GM21717 (cell line): ENCODE measurements at regions not wholly inside any gene's neighbourhood (a gene's known extent, or its start where the extent isn't known, plus 50 kb on each side); places are given as distances from the start of the nearest gene placed in this dataset.

Source experiments
- ATAC-seq: cut with Tn5 transposase; IDR thresholded peaks from one replicate; pipeline ENCODE4 v1.9.1; 2021; ENCODE audit warnings: mild to moderate bottlenecking, moderate library complexity; ENCODE audit not compliant: unreplicated experiment

GRCh38 chr20:11539450-11539849 lies 378.2 kb upstream of the BTBD3 start:
- ATAC-seq: no peak

- no peak for ATAC-seq
These were observed 377.1 kb upstream of the BTBD3 start for GRCh38 chr20:11540558-11540957.

GRCh38 chr20:11542645-11543044 lies 375.0 kb upstream of the BTBD3 start:
- ATAC-seq: no peak

- ATAC-seq: no peak
These were observed 373.5 kb upstream of the BTBD3 start for GRCh38 chr20:11544029-11544678.

- ATAC-seq: no peak
These were observed 370.8 kb upstream of the BTBD3 start for GRCh38 chr20:11546939-11547338.

GRCh38 chr20:11549172-11550103 lies 368.3 kb upstream of the BTBD3 start:
- ATAC-seq: no peak

- no peak for ATAC-seq
These were observed 366.9 kb upstream of the BTBD3 start for GRCh38 chr20:11550657-11551338.

- ATAC-seq: no peak
These were observed 366.2 kb upstream of the BTBD3 start for GRCh38 chr20:11551479-11551878.

- ATAC-seq: no peak
These were observed 364.1 kb upstream of the BTBD3 start for GRCh38 chr20:11553603-11554002.

GRCh38 chr20:11555510-11555909 lies 362.2 kb upstream of the BTBD3 start:
- no peak for ATAC-seq

GRCh38 chr20:11556410-11556809 lies 361.3 kb upstream of the BTBD3 start:
- ATAC-seq: no peak

- no peak for ATAC-seq
These were observed 353.2 kb upstream of the BTBD3 start for GRCh38 chr20:11564491-11564890.

- no peak for ATAC-seq
These were observed 348.5 kb upstream of the BTBD3 start for GRCh38 chr20:11569163-11569562.

- ATAC-seq: no peak
These were observed 344.2 kb upstream of the BTBD3 start for GRCh38 chr20:11573507-11573906.

GRCh38 chr20:11581271-11581670 lies 336.4 kb upstream of the BTBD3 start:
- no peak for ATAC-seq

GRCh38 chr20:11582060-11582459 lies 335.6 kb upstream of the BTBD3 start:
- ATAC-seq: no peak

GRCh38 chr20:11585752-11586352 lies 331.8 kb upstream of the BTBD3 start:
- ATAC-seq: no peak

GRCh38 chr20:11588875-11589274 lies 328.8 kb upstream of the BTBD3 start:
- no peak for ATAC-seq

GRCh38 chr20:11591965-11592364 lies 325.7 kb upstream of the BTBD3 start:
- no peak for ATAC-seq

GRCh38 chr20:11604339-11604738 lies 313.4 kb upstream of the BTBD3 start:
- ATAC-seq: no peak

GRCh38 chr20:11607047-11607446 lies 310.6 kb upstream of the BTBD3 start:
- ATAC-seq: no peak
